GM12878 (cell line): ENCODE measurements at regions not wholly inside any gene's neighbourhood (a gene's known extent, or its start where the extent isn't known, plus 50 kb on each side); places are given as distances from the start of the nearest gene placed in this dataset.

Experiments used
- ATAC-seq: fragments of 200-7000 bp; cut with Tn5 transposase; 3 replicates; pipeline ENCODE4 v1.9.1; 2020; ENCODE audit warnings: mild to moderate bottlenecking, moderate library complexity
- BruUV-seq: library from RNA; stranded (reverse); fragments of 400-500 nt; replicated peaks from 2 replicates; lab custom pipeline; 2021; lab: Mats Ljungman, UMichigan
- CTCF ChIA-PET: fragments of 300-600 bp; sonication (Branson Sonifier 250); formaldehyde crosslinking; extraction: SDS; loops from one replicate; lab custom pipeline; 2021; ENCODE audit warnings: inconsistent platforms; lab: Yijun Ruan, JAX
- POLR2A ChIA-PET: fragments of 350-600 bp; formaldehyde crosslinking; extraction: SDS; loops from one replicate; lab custom pipeline; 2021; ENCODE audit warnings: inconsistent platforms; lab: Charles Lee
- RAD21 ChIA-PET: fragments of 300-600 bp; sonication (Branson Sonifier 250); formaldehyde crosslinking; loops from one replicate; lab custom pipeline; 2023; ENCODE audit warnings: antibody characterized with exemption; ENCODE audit not compliant: unreplicated experiment; lab: Charles Lee
- SMC1A ChIA-PET: fragments of 300-600 bp; sonication (Branson Sonifier 250); formaldehyde crosslinking; loops from one replicate; lab custom pipeline; 2023; ENCODE audit not compliant: unreplicated experiment, uncharacterized antibody; lab: Charles Lee
- DNase-seq: peaks from one replicate; pipeline ENCODE4 v3.0.0-alpha.2; 2011; ENCODE audit warnings: low read depth, low spot score
- FAIRE-seq: peaks from 3 replicates; lab custom pipeline; 2011; peaks lifted over from hg19 to GRCh38; lab: Jason Lieb, UNC
- H2AFZ ChIP-seq: 2 replicates; pipeline ENCODE4 v1.6.0; 2011; ENCODE audit warnings: low read depth, low read length, control low read depth; ENCODE audit not compliant: control insufficient read depth
- H3K27ac ChIP-seq: 2 replicates; pipeline ENCODE4 v1.5.1; 2011; ENCODE audit warnings: control low read depth; ENCODE audit not compliant: control insufficient read depth, insufficient read depth
- H3K27me3 ChIP-seq, 2 experiments: replicated peaks in 1 of 2; 2 replicates each; pipeline versions ENCODE4 v1.6.0 to v1.6.1; 2011; ENCODE audit warnings: low read length in 1 of 2; ENCODE audit not compliant: control insufficient read depth in 2 of 2, insufficient read depth in 2 of 2
- H3K36me3 ChIP-seq, 2 experiments: 2 replicates each; pipeline ENCODE4 v1.5.1; 2011; ENCODE audit warnings: low read length in 1 of 2; ENCODE audit not compliant: control insufficient read depth in 2 of 2, insufficient read depth in 2 of 2
- H3K4me1 ChIP-seq: 2 replicates; pipeline ENCODE4 v1.6.1; 2011; ENCODE audit warnings: mild to moderate bottlenecking, low read length, moderate library complexity, mixed read lengths; ENCODE audit not compliant: control insufficient read depth, insufficient read depth
- H3K4me2 ChIP-seq: 2 replicates; pipeline ENCODE4 v1.6.0; 2011; ENCODE audit warnings: control low read depth; ENCODE audit not compliant: control insufficient read depth, insufficient read depth
- H3K4me3 ChIP-seq: fragments of 200-600 bp; sonication (generic); 2 replicates; pipeline ENCODE4 v1.5.1; 2016
- H3K79me2 ChIP-seq: 2 replicates; pipeline ENCODE4 v1.6.0; 2011; ENCODE audit warnings: low read length; ENCODE audit not compliant: control insufficient read depth, insufficient read depth
- H3K9ac ChIP-seq: 2 replicates; pipeline ENCODE4 v1.8.0; 2011; ENCODE audit warnings: low read length, control low read depth, mixed read lengths; ENCODE audit not compliant: control insufficient read depth, insufficient read depth
- H3K9me3 ChIP-seq: replicated peaks from 3 replicates; pipeline ENCODE4 v1.5.1; 2011; ENCODE audit warnings: mild to moderate bottlenecking, low read length; ENCODE audit not compliant: control insufficient read depth, insufficient read depth
- H4K20me1 ChIP-seq: 2 replicates; pipeline ENCODE4 v1.6.0; 2011; ENCODE audit not compliant: control insufficient read depth, insufficient read depth
- CHD2 ChIP-seq: IDR thresholded peaks from 2 replicates; pipeline ENCODE4 v1.6.1; 2011; ENCODE audit warnings: low read depth, low read length, improper control_type of control experiment, borderline replicate concordance
- DPF2 ChIP-seq: fragments of 450-650 bp; IDR thresholded peaks from 2 replicates; pipeline ENCODE4 v1.6.1; 2017; ENCODE audit warnings: mild to moderate bottlenecking
- FOS ChIP-seq: IDR thresholded peaks from 3 replicates; pipeline ENCODE4 v1.6.1; 2011; ENCODE audit warnings: borderline replicate concordance; ENCODE audit not compliant: insufficient read length; ENCODE audit errors: extremely low read depth
- MLLT1 ChIP-seq: fragments of 450-650 bp; IDR thresholded peaks from 2 replicates; pipeline ENCODE4 v1.6.1; 2016; ENCODE audit warnings: mild to moderate bottlenecking
- NFYA ChIP-seq: IDR thresholded peaks from 2 replicates; pipeline ENCODE4 v1.6.1; 2011; ENCODE audit warnings: low read depth, mild to moderate bottlenecking, low read length, improper control_type of control experiment, borderline replicate concordance
- NR2F1 ChIP-seq: fragments of 450-650 bp; conservative IDR thresholded peaks from 2 replicates; pipeline ENCODE4 v1.6.1; 2017; ENCODE audit warnings: mild to moderate bottlenecking
- REST ChIP-seq: IDR thresholded peaks from 2 replicates; pipeline ENCODE4 v1.6.1; 2012; ENCODE audit warnings: mild to moderate bottlenecking, low read depth, low read length
- ZBTB11 ChIP-seq: fragments of 450-650 bp; formaldehyde crosslinking; IDR thresholded peaks from 2 replicates; pipeline ENCODE4 v1.5.0; 2022; ENCODE audit warnings: mild to moderate bottlenecking, missing genetic modification characterization
- ZZZ3 ChIP-seq: IDR thresholded peaks from 2 replicates; pipeline ENCODE4 v1.6.1; 2011; ENCODE audit warnings: low read depth; ENCODE audit not compliant: control insufficient read depth, insufficient read length
- WGBS: methylation state at CpG from one replicate; pipeline ENCODE4 v1.1.6; 2016; ENCODE audit warnings: low lambda C conversion rate; ENCODE audit not compliant: insufficient replicate concordance, insufficient coverage; ENCODE audit errors: missing lambda C conversion rate; 5-methylcytosine and 5-hydroxymethylcytosine counted together
- in situ Hi-C: fragments of 300-500 bp; cut with MboI; formaldehyde crosslinking; loops from 9 replicates; pipeline ENCODE4 v1.14.3; 2018; ENCODE audit warnings: mixed read lengths
- intact Hi-C: fragments of 100-400 bp; cut with micrococcal nuclease; formaldehyde crosslinking; loops from one replicate; pipeline ENCODE4 v1.14.2; 2022; ENCODE audit not compliant: unreplicated experiment

- in situ Hi-C loops (no loop called here), intact Hi-C loops (no loop called here)
- Histone ChIP-seq H3K4me1 (no peaks in the 10 kb centered on the region), H3K4me2 (no peak overlapping the region), H3K27me3 (no peaks in the 10 kb centered on the region), H3K4me3 (no peak overlapping the region), H3K79me2 (no peaks in the 10 kb centered on the region), H3K36me3 (no peaks in the 10 kb centered on the region), H3K9ac (no peak overlapping the region), H3K9me3 (no peaks in the 10 kb centered on the region; the same call in 2 of the 3 replicates), H3K27ac (no peak overlapping the region), H4K20me1 (no peaks in the 10 kb centered on the region), H2AFZ (no peak overlapping the region)
- ATAC-seq (no peak), DNase-seq (no peak), FAIRE-seq (no peak)
- ChIA-PET POLR2A (no interaction called here), CTCF (interaction anchor here (0.7 kb wide), 3 partner anchors 15 to 370 kb away, joined by 3 read pairs; no protein-coding TSS in a partner anchor), RAD21 (no interaction called here), SMC1A (no interaction called here)
- WGBS: 0% methylated on average over 2 of the region's 2 CpGs
- no peak for TF ChIP-seq REST
- TF ChIP-seq ZZZ3: no peak
- TF ChIP-seq MLLT1: no peak
- no peak for TF ChIP-seq FOS
- TF ChIP-seq NFYA: no peak
- no peak for TF ChIP-seq ZBTB11 (CRISPR knock-in tag)
- TF ChIP-seq DPF2: no peak
- no peak for TF ChIP-seq NR2F1
- no peak for TF ChIP-seq CHD2
- no TSS peak for BruUV-seq
These were observed 99.4 kb upstream of the CDC42EP3 start for GRCh38 chr2:37770797-37771196.
